Neural progenitor cell (in vitro differentiated cells): ENCODE measurements at regions not wholly inside any gene's neighbourhood (a gene's known extent, or its start where the extent isn't known, plus 50 kb on each side); places are given as distances from the start of the nearest gene placed in this dataset.

Experiments
- DNase-seq: peaks from one replicate; pipeline ENCODE4 v3.0.0-alpha.2; 2016; ENCODE audit warnings: low spot score
- H2AFZ ChIP-seq: fragments of 200-600 bp; sonication (generic); replicated peaks from 2 replicates; pipeline ENCODE4 v1.6.1; 2016; ENCODE audit warnings: antibody characterized with exemption
- H3F3A ChIP-seq: fragments of 200-600 bp; sonication (generic); 2 replicates; pipeline ENCODE4 v1.6.1; 2016; ENCODE audit warnings: antibody characterized with exemption, low read depth
- H3K27ac ChIP-seq: fragments of 200-600 bp; sonication (generic); 2 replicates; pipeline ENCODE4 v1.5.1; 2016; ENCODE audit warnings: mild to moderate bottlenecking
- H3K27me3 ChIP-seq: fragments of 200-600 bp; sonication (generic); 2 replicates; pipeline ENCODE4 v1.6.1; 2016; ENCODE audit warnings: mild to moderate bottlenecking, moderate library complexity
- H3K36me3 ChIP-seq: fragments of 200-600 bp; sonication (generic); 2 replicates; pipeline ENCODE4 v1.5.1; 2016
- H3K4me1 ChIP-seq: fragments of 200-600 bp; sonication (generic); 2 replicates; pipeline ENCODE4 v1.6.1; 2016; ENCODE audit warnings: mixed run types
- H3K4me2 ChIP-seq: fragments of 200-600 bp; sonication (generic); 2 replicates; pipeline ENCODE4 v1.6.1; 2016
- H3K4me3 ChIP-seq: fragments of 200-600 bp; sonication (generic); 2 replicates; pipeline ENCODE4 v1.5.1; 2016
- H3K79me2 ChIP-seq: fragments of 200-600 bp; sonication (generic); 2 replicates; pipeline ENCODE4 v1.6.1; 2016; ENCODE audit warnings: low read depth
- H3K9ac ChIP-seq: fragments of 200-600 bp; sonication (generic); 2 replicates; pipeline ENCODE4 v1.6.1; 2016
- H3K9me3 ChIP-seq: fragments of 200-600 bp; sonication (generic); 2 replicates; pipeline ENCODE4 v1.5.1; 2016; ENCODE audit warnings: low read depth
- H4K20me1 ChIP-seq: fragments of 200-600 bp; sonication (generic); 2 replicates; pipeline ENCODE4 v1.6.1; 2016; ENCODE audit warnings: low read depth
- H3K27ac Mint-ChIP-seq: 3 replicates; pipeline ENCODE4 v1.8.0; 2021; ENCODE audit warnings: mixed read lengths
- H3K27me3 Mint-ChIP-seq: 2 replicates; pipeline ENCODE4 v1.8.0; 2022; ENCODE audit warnings: low read depth, mild to moderate bottlenecking, inconsistent platforms, moderate library complexity, mixed read lengths; ENCODE audit not compliant: insufficient read depth
- H3K36me3 Mint-ChIP-seq: 3 replicates; pipeline ENCODE4 v1.8.0; 2021; ENCODE audit warnings: mixed read lengths
- H3K4me1 Mint-ChIP-seq: 3 replicates; pipeline ENCODE4 v1.8.0; 2021; ENCODE audit warnings: mixed read lengths
- H3K4me3 Mint-ChIP-seq: 3 replicates; pipeline ENCODE4 v1.8.0; 2021; ENCODE audit warnings: mild to moderate bottlenecking, moderate library complexity, mixed read lengths
- H3K9me3 Mint-ChIP-seq: 3 replicates; pipeline ENCODE4 v1.8.0; 2020; ENCODE audit warnings: mixed read lengths
- EZH2 ChIP-seq: fragments of 200-600 bp; sonication (generic); IDR thresholded peaks from 2 replicates; pipeline ENCODE4 v1.6.1; 2017; ENCODE audit warnings: antibody characterized with exemption, mild to moderate bottlenecking, moderate library complexity
- EZH2phosphoT487 ChIP-seq: fragments of 200-600 bp; sonication (generic); IDR thresholded peaks from 2 replicates; pipeline ENCODE4 v1.6.1; 2017; ENCODE audit warnings: antibody characterized with exemption
- TF ChIP-seq, protein P1 (sequence below): fragments of 200-600 bp; sonication (generic); IDR thresholded peaks from 2 replicates; pipeline ENCODE4 v1.5.1; 2017; ENCODE audit warnings: antibody characterized with exemption, mild to moderate bottlenecking

DNA sequence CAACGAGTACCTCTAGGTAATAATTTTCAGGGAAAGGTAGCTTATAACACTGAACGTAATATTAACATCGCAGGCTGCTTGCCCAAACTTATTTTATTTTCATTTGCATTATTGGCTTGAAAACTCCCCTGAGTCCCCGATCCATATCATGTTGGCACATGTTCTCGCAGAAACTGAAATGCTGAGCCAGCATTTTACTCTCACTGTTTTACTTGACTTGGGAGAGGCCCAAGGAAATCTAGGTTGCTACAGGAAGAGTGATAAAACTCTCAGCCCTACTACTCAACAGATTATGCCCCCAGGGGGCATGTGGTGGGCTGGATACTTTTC lies 183.5 kb upstream of the HABP2 start:
- H3K27me3 Mint-ChIP-seq = peaks cover 6% of the 10 kb centered on the region
- H3K4me3 Mint-ChIP-seq = no peak overlapping the region
- TF ChIP-seq, protein P1, sequence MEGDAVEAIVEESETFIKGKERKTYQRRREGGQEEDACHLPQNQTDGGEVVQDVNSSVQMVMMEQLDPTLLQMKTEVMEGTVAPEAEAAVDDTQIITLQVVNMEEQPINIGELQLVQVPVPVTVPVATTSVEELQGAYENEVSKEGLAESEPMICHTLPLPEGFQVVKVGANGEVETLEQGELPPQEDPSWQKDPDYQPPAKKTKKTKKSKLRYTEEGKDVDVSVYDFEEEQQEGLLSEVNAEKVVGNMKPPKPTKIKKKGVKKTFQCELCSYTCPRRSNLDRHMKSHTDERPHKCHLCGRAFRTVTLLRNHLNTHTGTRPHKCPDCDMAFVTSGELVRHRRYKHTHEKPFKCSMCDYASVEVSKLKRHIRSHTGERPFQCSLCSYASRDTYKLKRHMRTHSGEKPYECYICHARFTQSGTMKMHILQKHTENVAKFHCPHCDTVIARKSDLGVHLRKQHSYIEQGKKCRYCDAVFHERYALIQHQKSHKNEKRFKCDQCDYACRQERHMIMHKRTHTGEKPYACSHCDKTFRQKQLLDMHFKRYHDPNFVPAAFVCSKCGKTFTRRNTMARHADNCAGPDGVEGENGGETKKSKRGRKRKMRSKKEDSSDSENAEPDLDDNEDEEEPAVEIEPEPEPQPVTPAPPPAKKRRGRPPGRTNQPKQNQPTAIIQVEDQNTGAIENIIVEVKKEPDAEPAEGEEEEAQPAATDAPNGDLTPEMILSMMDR = no peak
- TF ChIP-seq EZH2 (no peak), EZH2phosphoT487 (no peak)
- H3K27ac ChIP-seq = no peak overlapping the region
- H3K4me1 ChIP-seq = peaks cover 2% of the 10 kb centered on the region
- DNase-seq = no peak
- H3K27me3 ChIP-seq = no peaks in the 10 kb centered on the region
- no peaks in the 10 kb centered on the region for H4K20me1 ChIP-seq
- H3K4me1 Mint-ChIP-seq = no peaks in the 10 kb centered on the region
- no peaks in the 10 kb centered on the region for H3K9me3 ChIP-seq
- no peaks in the 10 kb centered on the region for H3F3A ChIP-seq
- no peak overlapping the region for H3K4me2 ChIP-seq
- no peaks in the 10 kb centered on the region for H3K36me3 Mint-ChIP-seq
- H3K4me3 ChIP-seq = no peak overlapping the region
- no peaks in the 10 kb centered on the region for H3K79me2 ChIP-seq
- H3K27ac Mint-ChIP-seq = no peak overlapping the region
- no peak overlapping the region for H3K9ac ChIP-seq
- H3K36me3 ChIP-seq = no peaks in the 10 kb centered on the region
- H3K9me3 Mint-ChIP-seq = peaks cover 7% of the 10 kb centered on the region
- H2AFZ ChIP-seq = no peak overlapping the region

DNA sequence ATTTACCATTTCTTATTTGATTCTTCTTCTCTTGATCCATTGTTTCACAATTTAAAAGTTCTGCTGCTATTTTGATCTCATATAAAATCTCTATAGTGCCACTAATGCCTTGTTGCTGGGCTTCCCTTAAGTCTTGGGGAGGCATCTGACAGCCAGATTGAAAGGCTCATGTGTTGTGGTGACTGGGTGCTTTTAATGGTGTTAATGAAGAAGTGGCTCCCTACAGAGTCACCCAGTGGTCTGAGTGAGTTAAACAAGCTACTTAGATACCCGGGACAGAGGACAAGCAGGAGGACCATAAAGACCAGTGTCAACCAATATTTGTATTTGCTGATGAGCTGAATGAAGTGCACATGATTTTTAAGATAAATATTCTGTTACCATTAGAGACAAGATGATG lies 176.4 kb upstream of the HABP2 start:
- Histone ChIP-seq H3K36me3 (no peaks in the 10 kb centered on the region), H2AFZ (no peak overlapping the region), H3K27ac (no peak overlapping the region), H3K9ac (no peak overlapping the region), H3K79me2 (no peaks in the 10 kb centered on the region), H3K4me1 (no peaks in the 10 kb centered on the region), H3K27me3 (no peaks in the 10 kb centered on the region), H3K9me3 (no peaks in the 10 kb centered on the region), H3F3A (no peaks in the 10 kb centered on the region), H4K20me1 (no peaks in the 10 kb centered on the region), H3K4me2 (no peak overlapping the region), H3K4me3 (no peak overlapping the region)
- Mint-ChIP-seq H3K4me3 (no peak overlapping the region), H3K4me1 (no peaks in the 10 kb centered on the region), H3K9me3 (no peaks in the 10 kb centered on the region), H3K27me3 (peaks cover 2% of the 10 kb centered on the region), H3K36me3 (no peaks in the 10 kb centered on the region), H3K27ac (no peak overlapping the region)
- TF ChIP-seq EZH2phosphoT487 (no peak), EZH2 (no peak)
- TF ChIP-seq, protein P1 = no peak
- DNase-seq = no peak

DNA sequence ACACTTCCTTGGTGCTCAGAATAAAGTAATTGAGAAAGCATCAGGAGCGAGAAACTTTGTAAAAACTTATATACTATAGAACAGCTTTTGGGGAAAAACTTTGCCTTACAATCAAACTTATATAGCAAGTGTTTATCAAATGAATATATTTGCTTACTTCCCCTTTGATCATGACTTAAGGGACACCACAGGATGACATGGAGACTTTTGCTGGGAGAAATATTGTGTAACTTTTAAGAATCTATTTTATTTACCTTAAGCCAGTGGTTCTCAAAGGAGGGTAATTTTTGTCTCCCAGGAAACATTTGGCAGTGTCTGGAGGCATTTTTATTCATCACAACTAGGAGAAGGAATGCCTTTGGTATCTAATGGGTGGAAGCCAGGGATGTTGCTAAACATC lies 173.8 kb upstream of the HABP2 start:
- Histone ChIP-seq H3K79me2 (no peaks in the 10 kb centered on the region), H3F3A (no peaks in the 10 kb centered on the region), H3K36me3 (no peaks in the 10 kb centered on the region), H3K9ac (no peak overlapping the region), H4K20me1 (no peaks in the 10 kb centered on the region), H3K4me1 (peaks cover 9% of the 10 kb centered on the region), H2AFZ (no peak overlapping the region), H3K9me3 (no peaks in the 10 kb centered on the region), H3K27me3 (no peaks in the 10 kb centered on the region), H3K27ac (no peak overlapping the region), H3K4me2 (no peak overlapping the region), H3K4me3 (no peak overlapping the region)
- Mint-ChIP-seq H3K27me3 (peaks cover 2% of the 10 kb centered on the region), H3K9me3 (no peaks in the 10 kb centered on the region), H3K27ac (no peak overlapping the region), H3K4me3 (no peak overlapping the region), H3K36me3 (no peaks in the 10 kb centered on the region), H3K4me1 (peaks cover 5% of the 10 kb centered on the region)
- TF ChIP-seq, protein P1 = no peak
- no peak for TF ChIP-seq EZH2
- TF ChIP-seq EZH2phosphoT487 = no peak
- DNase-seq = no peak

DNA sequence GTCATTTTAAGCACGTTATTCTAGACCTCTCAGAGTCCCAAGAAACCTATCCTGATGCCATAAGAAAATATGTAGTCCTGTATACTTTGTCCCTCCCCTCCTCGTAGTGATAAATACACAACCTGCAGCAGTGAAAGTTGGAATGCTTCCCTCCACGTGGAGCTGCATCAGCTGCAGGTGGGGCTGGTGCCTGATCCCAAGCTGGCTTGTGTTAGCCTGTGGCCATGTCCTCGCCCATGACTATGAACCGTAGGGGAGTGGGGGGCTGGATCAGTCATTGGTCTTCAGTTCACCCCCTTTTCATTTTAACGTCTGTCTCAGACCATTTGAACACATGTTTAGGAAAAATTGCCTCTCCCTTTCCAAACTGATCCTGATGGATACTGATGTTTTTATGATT lies 171.4 kb upstream of the HABP2 start:
- TF ChIP-seq EZH2phosphoT487 (no peak), EZH2 (no peak)
- TF ChIP-seq, protein P1 = no peak
- H2AFZ ChIP-seq = no peak overlapping the region
- no peak overlapping the region for H3K27ac Mint-ChIP-seq
- H3K4me2 ChIP-seq = no peak overlapping the region
- no peaks in the 10 kb centered on the region for H3K36me3 ChIP-seq
- no peak overlapping the region for H3K27ac ChIP-seq
- no peak overlapping the region for H3K4me3 Mint-ChIP-seq
- peaks cover 18% of the 10 kb centered on the region for H3K4me1 ChIP-seq
- H3K4me3 ChIP-seq = no peak overlapping the region
- peaks cover 19% of the 10 kb centered on the region for H3K4me1 Mint-ChIP-seq
- no peaks in the 10 kb centered on the region for H3K79me2 ChIP-seq
- H3K27me3 ChIP-seq = no peaks in the 10 kb centered on the region
- H3K27me3 Mint-ChIP-seq = peaks cover 2% of the 10 kb centered on the region
- no peak overlapping the region for H3K9ac ChIP-seq
- H3K36me3 Mint-ChIP-seq = no peaks in the 10 kb centered on the region
- DNase-seq = no peak
- H3F3A ChIP-seq = no peaks in the 10 kb centered on the region
- no peaks in the 10 kb centered on the region for H3K9me3 Mint-ChIP-seq
- H4K20me1 ChIP-seq = no peaks in the 10 kb centered on the region
- no peaks in the 10 kb centered on the region for H3K9me3 ChIP-seq
